GM21619 (cell line): ENCODE measurements at regions not wholly inside any gene's neighbourhood (a gene's known extent, or its start where the extent isn't known, plus 50 kb on each side); places are given as distances from the start of the nearest gene placed in this dataset.

Source experiments
- ATAC-seq: cut with Tn5 transposase; IDR thresholded peaks from one replicate; pipeline ENCODE4 v1.9.1; 2021; ENCODE audit not compliant: unreplicated experiment

GRCh38 chr7:156000601-156001396, 188.5 kb upstream of the SHH start:
- ATAC-seq: no peak

- no peak for ATAC-seq
Observed at GRCh38 chr7:155999631-156000489, 187.6 kb upstream of the SHH start.

GRCh38 chr7:155998766-155999630, 186.7 kb upstream of the SHH start:
- no peak for ATAC-seq

GRCh38 chr7:155998328-155998691, 186.0 kb upstream of the SHH start:
- ATAC-seq: no peak

- ATAC-seq: no peak
Observed at GRCh38 chr7:155997431-155998327, 185.4 kb upstream of the SHH start.

- no peak for ATAC-seq
Observed at GRCh38 chr7:155996718-155997280, 184.5 kb upstream of the SHH start.

- no peak for ATAC-seq
Observed at GRCh38 chr7:155995183-155995612, 182.9 kb upstream of the SHH start.

GRCh38 chr7:155994279-155994811, 182.1 kb upstream of the SHH start:
- no peak for ATAC-seq

GRCh38 chr7:155993420-155994278, 181.4 kb upstream of the SHH start:
- ATAC-seq: no peak

- no peak for ATAC-seq
Observed at GRCh38 chr7:155992974-155993373, 180.7 kb upstream of the SHH start.

- no peak for ATAC-seq
Observed at GRCh38 chr7:155992538-155992937, 180.3 kb upstream of the SHH start.

GRCh38 chr7:155992107-155992506, 179.8 kb upstream of the SHH start:
- ATAC-seq: no peak

- no peak for ATAC-seq
Observed at GRCh38 chr7:155991470-155991869, 179.2 kb upstream of the SHH start.

- ATAC-seq: no peak
Observed at GRCh38 chr7:155988416-155988815, 176.2 kb upstream of the SHH start.

GRCh38 chr7:155987681-155988235, 175.5 kb upstream of the SHH start:
- ATAC-seq: no peak

- ATAC-seq: no peak
Observed at GRCh38 chr7:155986497-155987160, 174.4 kb upstream of the SHH start.

GRCh38 chr7:155985518-155986250, 173.4 kb upstream of the SHH start:
- ATAC-seq: no peak
